AG04450 (cell line): ENCODE measurements at regions not wholly inside any gene's neighbourhood (a gene's known extent, or its start where the extent isn't known, plus 50 kb on each side); places are given as distances from the start of the nearest gene placed in this dataset. TPM values are rescaled to one million over a fixed set of nuclear protein-coding genes. Genes with fewer than 3 reads are reported as not detected.
A peak's percentile ranks its signal among the peaks of the same experiment; 100 is the strongest.

ENCODE experiments used
- CTCF ChIA-PET: fragments of 300-600, 350-600 bp; formaldehyde crosslinking; extraction: SDS; loops from one replicate; lab custom pipeline; 2022; ENCODE audit warnings: antibody characterized with exemption, inconsistent platforms; lab: Charles Lee
- POLR2A ChIA-PET: fragments of 350-600 bp; formaldehyde crosslinking; extraction: SDS; loops from one replicate; lab custom pipeline; 2021; ENCODE audit warnings: antibody characterized with exemption, inconsistent platforms; lab: Yijun Ruan, JAX
- DNase-seq: peaks from one replicate; pipeline ENCODE4 v3.0.0-alpha.2; 2011; ENCODE audit warnings: low read depth, low spot score
- H3K27ac ChIP-seq: one replicate; pipeline ENCODE4 v1.5.1; 2012; ENCODE audit warnings: low read depth, low read length, control low read depth
- H3K27me3 ChIP-seq: one replicate; pipeline ENCODE4 v1.6.0; 2012; ENCODE audit warnings: low read length; ENCODE audit not compliant: control insufficient read depth, insufficient read depth
- H3K4me3 ChIP-seq: 2 replicates; pipeline ENCODE4 v1.5.1; 2011; ENCODE audit warnings: mild to moderate bottlenecking, low read depth, low read length, control low read depth
- H3K9me3 ChIP-seq: 2 replicates; pipeline ENCODE4 v1.5.1; 2012; ENCODE audit warnings: low read length; ENCODE audit not compliant: control insufficient read depth, insufficient read depth
- CTCF ChIP-seq: IDR thresholded peaks from 2 replicates; pipeline ENCODE4 v1.5.1; 2011; ENCODE audit warnings: low read depth, low read length, control low read depth, inconsistent platforms
- small RNA-seq: library from RNA; depleted of rRNA; stranded (forward); fragments of <200 nt; gene quantifications from one replicate; pipeline ENCODE3, GENCODE V24; 2012; ENCODE audit warnings: low read depth; ENCODE audit not compliant: insufficient read length

DNA sequence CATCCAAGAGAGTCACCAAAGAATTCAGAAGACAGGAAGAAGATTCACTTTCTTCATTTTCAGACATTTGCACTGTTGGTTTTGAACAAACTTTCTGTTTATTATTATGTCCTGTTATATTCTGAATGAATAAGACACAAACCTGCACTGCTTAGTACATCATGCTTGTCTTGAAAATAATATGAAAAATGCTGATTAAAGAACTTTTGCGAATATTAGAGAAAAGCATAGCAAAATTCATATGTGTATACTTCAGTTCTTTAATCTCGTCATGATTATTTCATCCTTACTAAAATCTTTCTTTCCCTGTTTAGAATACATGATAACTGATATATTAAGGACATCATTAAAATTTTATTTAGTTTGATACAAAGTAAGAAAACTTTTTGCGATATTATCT lies 504.1 kb downstream of the POM121L12 start:
- no peaks in the 10 kb centered on the region for H3K27me3 ChIP-seq
- no peak overlapping the region for H3K4me3 ChIP-seq
- no peak for DNase-seq
- TF ChIP-seq CTCF: no peak
- ChIA-PET POLR2A (no interaction called here), CTCF (no interaction called here)
- peaks cover 3% of the 10 kb centered on the region; the same call in 1 of the 2 replicates for H3K9me3 ChIP-seq
- no peak overlapping the region for H3K27ac ChIP-seq

- ChIA-PET POLR2A (no interaction called here), CTCF (no interaction called here)
- Histone ChIP-seq H3K9me3 (peaks cover 3% of the 10 kb centered on the region; the same call in 1 of the 2 replicates), H3K27ac (no peak overlapping the region), H3K4me3 (no peak overlapping the region), H3K27me3 (no peaks in the 10 kb centered on the region)
- TF ChIP-seq CTCF: no peak
- no peak for DNase-seq
Observed at GRCh38 chr7:53541475-53541874, 506.0 kb downstream of the POM121L12 start.

DNA sequence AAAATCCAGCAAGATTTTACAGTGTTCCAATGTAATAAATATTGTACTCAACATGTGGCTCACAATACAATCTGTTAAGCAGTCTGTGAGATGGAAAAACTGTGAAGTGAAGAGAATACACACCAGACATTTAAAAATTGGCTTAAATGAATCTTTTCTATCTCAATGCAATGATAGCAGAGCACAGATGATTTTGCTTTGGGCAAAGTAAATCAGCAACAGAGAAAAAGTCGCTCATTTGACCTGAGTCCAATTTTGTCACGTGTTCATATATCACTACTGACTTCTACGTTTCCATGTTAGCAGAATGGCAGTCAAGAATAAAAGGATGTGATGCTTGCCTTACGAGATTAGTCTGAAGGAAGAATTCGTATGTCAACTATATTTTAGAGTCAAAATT lies 506.7 kb downstream of the POM121L12 start:
- no peak overlapping the region for H3K27ac ChIP-seq
- CTCF ChIA-PET: interaction anchor here (0.7 kb wide), 1 partner anchor 9 kb away, joined by 3 read pairs; no protein-coding TSS in a partner anchor
- H3K4me3 ChIP-seq: no peak overlapping the region
- H3K9me3 ChIP-seq: peaks cover 3% of the 10 kb centered on the region; the same call in 1 of the 2 replicates
- H3K27me3 ChIP-seq: no peaks in the 10 kb centered on the region
- TF ChIP-seq CTCF: no peak
- no peak for DNase-seq
- POLR2A ChIA-PET: no interaction called here

Small RNA genes lying in the stretch of these regions (small RNA-seq; reads per million reads assigned to genes)
- gene RN7SKP218 (not detected), gene RNU1-14P (11.8 reads per million, percentile 73 among the genes with 10 or more reads in this experiment)
